Hepatocyte (in vitro differentiated cells): ENCODE measurements at regions not wholly inside any gene's neighbourhood (a gene's known extent, or its start where the extent isn't known, plus 50 kb on each side); places are given as distances from the start of the nearest gene placed in this dataset.

ENCODE experiments used
- DNase-seq: peaks from one replicate; pipeline ENCODE4 v3.0.0-alpha.2; 2016; ENCODE audit warnings: low spot score
- H2AFZ ChIP-seq: fragments of 200-600 bp; sonication (generic); 2 replicates; pipeline ENCODE4 v1.6.0; 2016; ENCODE audit warnings: antibody characterized with exemption, mild to moderate bottlenecking
- H3K27ac ChIP-seq: fragments of 200-600 bp; sonication (generic); 2 replicates; pipeline ENCODE4 v1.5.1; 2016; ENCODE audit warnings: mild to moderate bottlenecking
- H3K27me3 ChIP-seq: fragments of 200-600 bp; sonication (generic); 2 replicates; pipeline ENCODE4 v1.6.1; 2016
- H3K36me3 ChIP-seq: fragments of 200-600 bp; sonication (generic); replicated peaks from 2 replicates; pipeline ENCODE4 v1.5.1; 2016; ENCODE audit warnings: low read depth; ENCODE audit not compliant: insufficient read depth
- H3K4me1 ChIP-seq: fragments of 200-600 bp; sonication (generic); 2 replicates; pipeline ENCODE4 v1.5.1; 2016; ENCODE audit warnings: mild to moderate bottlenecking, moderate library complexity; ENCODE audit not compliant: insufficient read depth
- H3K4me2 ChIP-seq: fragments of 200-600 bp; sonication (generic); 2 replicates; pipeline ENCODE4 v1.6.0; 2016
- H3K4me3 ChIP-seq: fragments of 200-600 bp; sonication (generic); 2 replicates; pipeline ENCODE4 v1.5.1; 2016; ENCODE audit warnings: mild to moderate bottlenecking
- H3K79me2 ChIP-seq: fragments of 200-600 bp; sonication (generic); 2 replicates; pipeline ENCODE4 v1.6.0; 2017; ENCODE audit warnings: mild to moderate bottlenecking
- H3K9me2 ChIP-seq: fragments of 200-600 bp; sonication (generic); replicated peaks from 2 replicates; pipeline ENCODE4 v1.6.0; 2017; ENCODE audit warnings: mild to moderate bottlenecking; ENCODE audit not compliant: insufficient read depth
- H3K9me3 ChIP-seq: fragments of 200-600 bp; sonication (generic); 2 replicates; pipeline ENCODE4 v1.5.1; 2016; ENCODE audit warnings: low read depth, mild to moderate bottlenecking
- H4K20me1 ChIP-seq: fragments of 200-600 bp; sonication (generic); 2 replicates; pipeline ENCODE4 v1.6.0; 2016; ENCODE audit warnings: mild to moderate bottlenecking; ENCODE audit not compliant: insufficient read depth, poor library complexity, severe bottlenecking
- EZH2 ChIP-seq: fragments of 200-600 bp; sonication (generic); IDR thresholded peaks from 2 replicates; pipeline ENCODE4 v1.6.1; 2016; ENCODE audit warnings: antibody characterized with exemption, mild to moderate bottlenecking, borderline replicate concordance
- EZH2phosphoT487 ChIP-seq: fragments of 200-600 bp; sonication (generic); IDR thresholded peaks from one replicate; pipeline ENCODE4 v1.6.1; 2018; ENCODE audit warnings: antibody characterized with exemption, mild to moderate bottlenecking, low read depth, moderate library complexity; ENCODE audit not compliant: unreplicated experiment, severe bottlenecking
- WGBS: methylation state at CpG from one replicate; pipeline ENCODE4 v1.1.6; 2016; ENCODE audit warnings: low lambda C conversion rate; ENCODE audit errors: missing lambda C conversion rate; 5-methylcytosine and 5-hydroxymethylcytosine counted together
- TF ChIP-seq, protein P1 (sequence below): fragments of 200-600 bp; sonication (generic); IDR thresholded peaks from 2 replicates; pipeline ENCODE4 v1.5.1; 2016; ENCODE audit warnings: antibody characterized with exemption, mild to moderate bottlenecking; ENCODE audit not compliant: poor library complexity

DNA sequence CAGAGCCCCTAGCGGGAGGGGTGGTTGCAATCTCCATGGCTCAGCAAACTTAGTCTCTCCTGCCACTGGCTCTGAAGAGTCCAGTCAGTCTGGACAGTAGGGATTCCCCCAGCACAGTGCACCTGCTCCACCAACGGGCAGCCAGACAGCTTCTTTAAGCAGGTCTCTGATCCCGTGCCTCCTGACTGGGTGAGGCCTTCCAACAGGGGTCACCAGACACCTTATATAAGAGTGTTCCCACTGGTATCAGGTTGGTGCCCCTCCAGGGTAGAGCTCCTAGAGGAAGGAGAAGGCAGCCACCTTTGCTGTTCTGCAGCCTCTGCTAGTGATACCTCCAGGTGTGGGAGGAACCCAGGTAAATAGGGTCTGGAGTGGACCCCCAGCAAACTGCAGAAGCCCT, 1393.4 kb downstream of the STIM2 start:
- Histone ChIP-seq H3K4me2 (no peak overlapping the region), H4K20me1 (no peaks in the 10 kb centered on the region), H3K9me3 (no peaks in the 10 kb centered on the region), H3K27me3 (no peaks in the 10 kb centered on the region), H3K27ac (no peak overlapping the region), H3K4me1 (no peaks in the 10 kb centered on the region), H3K9me2 (no peaks in the 10 kb centered on the region), H3K4me3 (no peak overlapping the region), H3K79me2 (no peaks in the 10 kb centered on the region), H2AFZ (no peak overlapping the region), H3K36me3 (no peaks in the 10 kb centered on the region)
- 93% methylated on average over 3 of the region's 3 CpGs for WGBS
- DNase-seq, result no peak
- TF ChIP-seq EZH2, result no peak
- TF ChIP-seq, protein P1, sequence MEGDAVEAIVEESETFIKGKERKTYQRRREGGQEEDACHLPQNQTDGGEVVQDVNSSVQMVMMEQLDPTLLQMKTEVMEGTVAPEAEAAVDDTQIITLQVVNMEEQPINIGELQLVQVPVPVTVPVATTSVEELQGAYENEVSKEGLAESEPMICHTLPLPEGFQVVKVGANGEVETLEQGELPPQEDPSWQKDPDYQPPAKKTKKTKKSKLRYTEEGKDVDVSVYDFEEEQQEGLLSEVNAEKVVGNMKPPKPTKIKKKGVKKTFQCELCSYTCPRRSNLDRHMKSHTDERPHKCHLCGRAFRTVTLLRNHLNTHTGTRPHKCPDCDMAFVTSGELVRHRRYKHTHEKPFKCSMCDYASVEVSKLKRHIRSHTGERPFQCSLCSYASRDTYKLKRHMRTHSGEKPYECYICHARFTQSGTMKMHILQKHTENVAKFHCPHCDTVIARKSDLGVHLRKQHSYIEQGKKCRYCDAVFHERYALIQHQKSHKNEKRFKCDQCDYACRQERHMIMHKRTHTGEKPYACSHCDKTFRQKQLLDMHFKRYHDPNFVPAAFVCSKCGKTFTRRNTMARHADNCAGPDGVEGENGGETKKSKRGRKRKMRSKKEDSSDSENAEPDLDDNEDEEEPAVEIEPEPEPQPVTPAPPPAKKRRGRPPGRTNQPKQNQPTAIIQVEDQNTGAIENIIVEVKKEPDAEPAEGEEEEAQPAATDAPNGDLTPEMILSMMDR, result no peak
- TF ChIP-seq EZH2phosphoT487, result no peak

DNA sequence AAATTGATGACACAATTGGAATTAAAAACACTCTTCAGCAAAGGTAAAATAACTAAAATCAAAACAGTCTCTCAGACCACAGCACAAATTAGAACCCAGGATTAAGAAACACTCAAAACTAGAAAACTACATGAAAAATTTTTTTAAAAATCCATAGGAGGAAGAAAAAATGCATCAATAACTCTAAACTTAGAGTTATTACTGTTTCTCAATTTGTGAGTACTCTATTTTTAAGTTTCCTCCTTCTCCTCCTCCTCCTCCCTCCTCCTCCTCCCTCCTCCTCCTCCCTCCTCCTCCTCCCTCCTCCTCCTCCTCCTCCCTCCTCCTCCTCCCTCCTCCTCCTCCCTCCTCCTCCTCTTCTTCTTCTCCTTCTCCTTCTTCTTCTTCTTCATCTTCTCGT, 1395.7 kb downstream of the STIM2 start:
- 100% methylated on average over 1 of the region's 1 CpG for WGBS
- DNase-seq, result no peak
- Histone ChIP-seq H3K4me2 (no peak overlapping the region), H3K27ac (no peak overlapping the region), H3K79me2 (no peaks in the 10 kb centered on the region), H3K27me3 (no peaks in the 10 kb centered on the region), H4K20me1 (no peaks in the 10 kb centered on the region), H3K9me3 (no peaks in the 10 kb centered on the region), H3K9me2 (no peaks in the 10 kb centered on the region), H3K36me3 (no peaks in the 10 kb centered on the region), H3K4me3 (no peak overlapping the region), H2AFZ (no peak overlapping the region), H3K4me1 (no peaks in the 10 kb centered on the region)
- TF ChIP-seq, protein P1, result no peak
- TF ChIP-seq EZH2 (no peak), EZH2phosphoT487 (no peak)

DNA sequence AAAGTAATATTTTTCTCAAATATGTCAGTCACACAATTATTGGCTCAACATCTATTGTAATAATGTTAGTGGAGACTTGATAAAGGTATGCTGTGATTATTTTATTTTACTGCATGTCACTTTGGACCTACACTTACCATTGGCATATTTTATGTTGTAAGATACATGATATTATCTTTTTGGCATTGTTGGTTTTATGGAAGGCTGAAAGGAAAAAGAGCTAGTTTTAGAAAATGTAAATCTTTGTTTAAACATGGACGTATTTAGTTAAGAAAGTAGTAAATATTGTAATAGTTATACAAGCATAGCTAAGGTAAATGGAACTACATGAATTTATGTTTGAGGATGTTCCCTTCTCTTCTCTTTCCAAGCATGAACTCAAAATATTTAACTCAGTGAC, 1399.3 kb downstream of the STIM2 start:
- Histone ChIP-seq H4K20me1 (no peaks in the 10 kb centered on the region), H3K27me3 (no peaks in the 10 kb centered on the region), H3K4me1 (no peaks in the 10 kb centered on the region), H3K36me3 (no peaks in the 10 kb centered on the region), H3K4me2 (no peak overlapping the region), H3K4me3 (no peak overlapping the region), H3K79me2 (no peaks in the 10 kb centered on the region), H3K9me2 (no peaks in the 10 kb centered on the region), H3K27ac (no peak overlapping the region), H3K9me3 (no peaks in the 10 kb centered on the region), H2AFZ (no peak overlapping the region)
- DNase-seq, result no peak
- 62% methylated on average over 1 of the region's 1 CpG for WGBS
- TF ChIP-seq EZH2 (no peak), EZH2phosphoT487 (no peak)
- TF ChIP-seq, protein P1, result no peak

DNA sequence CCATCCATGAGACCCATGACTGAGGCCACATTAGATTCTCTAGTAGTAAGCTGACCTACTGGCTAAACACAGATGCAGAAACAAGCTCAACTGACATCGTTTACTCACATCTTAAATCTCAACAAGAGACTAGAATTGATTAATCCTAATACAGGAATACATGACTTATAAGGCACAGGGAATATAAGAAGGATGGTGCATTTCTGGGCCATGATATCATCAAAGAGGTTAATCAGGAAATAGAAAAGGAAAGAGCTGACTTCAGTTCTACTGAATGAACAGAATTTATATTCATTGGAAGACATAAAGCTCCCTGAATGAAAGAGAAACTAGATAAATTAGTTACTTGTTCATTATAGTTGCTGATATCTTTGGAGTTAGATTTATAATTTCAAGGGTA, 1406.5 kb downstream of the STIM2 start:
- H3K9me3 ChIP-seq, result no peaks in the 10 kb centered on the region
- H4K20me1 ChIP-seq, result no peaks in the 10 kb centered on the region
- 88% methylated on average over 1 of the region's 1 CpG for WGBS
- DNase-seq, result no peak
- H3K9me2 ChIP-seq, result no peaks in the 10 kb centered on the region
- H3K36me3 ChIP-seq, result no peaks in the 10 kb centered on the region
- H3K4me3 ChIP-seq, result no peak overlapping the region
- H3K27ac ChIP-seq, result no peak overlapping the region
- H2AFZ ChIP-seq, result no peak overlapping the region
- H3K4me2 ChIP-seq, result no peak overlapping the region
- H3K4me1 ChIP-seq, result no peaks in the 10 kb centered on the region
- H3K27me3 ChIP-seq, result no peaks in the 10 kb centered on the region
- no peak for TF ChIP-seq EZH2phosphoT487
- TF ChIP-seq, protein P1, result no peak
- no peak for TF ChIP-seq EZH2
- H3K79me2 ChIP-seq, result no peaks in the 10 kb centered on the region
